ENCODE measurements at regions not wholly inside any gene's neighbourhood (a gene's known extent, or its start where the extent isn't known, plus 50 kb on each side); places are given as distances from the start of the nearest gene placed in this dataset.

DNA sequence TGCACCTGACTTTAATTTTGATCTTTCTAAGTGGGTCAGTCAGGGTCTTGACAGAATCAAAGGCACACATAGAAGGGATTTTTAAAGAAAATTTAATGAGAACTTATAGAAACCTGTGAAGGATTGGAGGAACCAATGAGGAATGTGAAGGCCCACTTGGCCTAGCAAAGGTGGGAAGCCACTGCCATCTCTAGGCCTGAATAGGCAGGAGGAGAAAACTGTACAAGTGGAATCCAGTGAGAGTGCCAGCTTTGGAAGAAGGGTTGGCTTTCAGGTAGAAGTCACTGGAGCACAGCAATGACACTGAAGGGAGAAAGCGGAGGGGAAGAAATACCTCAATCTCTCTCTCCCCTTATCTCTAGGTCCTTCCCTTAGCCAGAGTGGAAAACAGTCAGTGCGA is 380.7 kb upstream of the KCNMB2 start:
- TF ChIP-seq, protein P1, sequence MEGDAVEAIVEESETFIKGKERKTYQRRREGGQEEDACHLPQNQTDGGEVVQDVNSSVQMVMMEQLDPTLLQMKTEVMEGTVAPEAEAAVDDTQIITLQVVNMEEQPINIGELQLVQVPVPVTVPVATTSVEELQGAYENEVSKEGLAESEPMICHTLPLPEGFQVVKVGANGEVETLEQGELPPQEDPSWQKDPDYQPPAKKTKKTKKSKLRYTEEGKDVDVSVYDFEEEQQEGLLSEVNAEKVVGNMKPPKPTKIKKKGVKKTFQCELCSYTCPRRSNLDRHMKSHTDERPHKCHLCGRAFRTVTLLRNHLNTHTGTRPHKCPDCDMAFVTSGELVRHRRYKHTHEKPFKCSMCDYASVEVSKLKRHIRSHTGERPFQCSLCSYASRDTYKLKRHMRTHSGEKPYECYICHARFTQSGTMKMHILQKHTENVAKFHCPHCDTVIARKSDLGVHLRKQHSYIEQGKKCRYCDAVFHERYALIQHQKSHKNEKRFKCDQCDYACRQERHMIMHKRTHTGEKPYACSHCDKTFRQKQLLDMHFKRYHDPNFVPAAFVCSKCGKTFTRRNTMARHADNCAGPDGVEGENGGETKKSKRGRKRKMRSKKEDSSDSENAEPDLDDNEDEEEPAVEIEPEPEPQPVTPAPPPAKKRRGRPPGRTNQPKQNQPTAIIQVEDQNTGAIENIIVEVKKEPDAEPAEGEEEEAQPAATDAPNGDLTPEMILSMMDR (conservative IDR thresholded peaks at IDR 0.05) = no peak
- TF ChIP-seq ZFX (IDR thresholded peaks at IDR 0.05) = no peak

GRCh38 chr3:178156301-178156700 is 379.9 kb upstream of the KCNMB2 start:
- TF ChIP-seq, protein P1 (conservative IDR thresholded peaks at IDR 0.05) = no peak
- no peak overlapping the region for H3K27ac ChIP-seq

More for the DNA sequence above, 380.7 kb upstream of the KCNMB2 start:
- H3K27ac ChIP-seq = no peak overlapping the region

- H3K27ac ChIP-seq = no peak overlapping the region
- TF ChIP-seq, protein P1 (conservative IDR thresholded peaks at IDR 0.05) = no peak
- no peak for TF ChIP-seq ZFX (IDR thresholded peaks at IDR 0.05)
Measured at GRCh38 chr3:178159691-178160220, 376.5 kb upstream of the KCNMB2 start.

DNA sequence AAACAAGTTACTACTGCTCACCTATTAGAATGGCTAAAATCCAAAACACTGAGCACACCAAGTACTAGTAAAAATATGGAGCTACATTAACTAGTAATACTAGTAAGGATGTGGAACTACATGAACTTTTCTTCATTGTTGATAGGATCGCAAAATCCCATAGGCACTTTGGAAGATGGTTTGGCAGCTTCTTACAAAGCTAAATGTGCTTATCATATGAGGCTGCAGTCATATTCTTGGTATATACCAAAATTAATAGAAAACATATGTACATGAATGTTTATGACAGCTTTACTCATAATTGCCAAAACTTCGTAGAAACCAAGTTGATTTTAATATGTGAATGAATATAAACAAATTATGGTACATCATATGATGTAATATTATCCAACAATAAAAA is 366.8 kb upstream of the KCNMB2 start:
- TF ChIP-seq, protein P1 (conservative IDR thresholded peaks at IDR 0.05) = no peak
- no peak for TF ChIP-seq ZFX (IDR thresholded peaks at IDR 0.05)
- no peak overlapping the region for H3K27ac ChIP-seq

DNA sequence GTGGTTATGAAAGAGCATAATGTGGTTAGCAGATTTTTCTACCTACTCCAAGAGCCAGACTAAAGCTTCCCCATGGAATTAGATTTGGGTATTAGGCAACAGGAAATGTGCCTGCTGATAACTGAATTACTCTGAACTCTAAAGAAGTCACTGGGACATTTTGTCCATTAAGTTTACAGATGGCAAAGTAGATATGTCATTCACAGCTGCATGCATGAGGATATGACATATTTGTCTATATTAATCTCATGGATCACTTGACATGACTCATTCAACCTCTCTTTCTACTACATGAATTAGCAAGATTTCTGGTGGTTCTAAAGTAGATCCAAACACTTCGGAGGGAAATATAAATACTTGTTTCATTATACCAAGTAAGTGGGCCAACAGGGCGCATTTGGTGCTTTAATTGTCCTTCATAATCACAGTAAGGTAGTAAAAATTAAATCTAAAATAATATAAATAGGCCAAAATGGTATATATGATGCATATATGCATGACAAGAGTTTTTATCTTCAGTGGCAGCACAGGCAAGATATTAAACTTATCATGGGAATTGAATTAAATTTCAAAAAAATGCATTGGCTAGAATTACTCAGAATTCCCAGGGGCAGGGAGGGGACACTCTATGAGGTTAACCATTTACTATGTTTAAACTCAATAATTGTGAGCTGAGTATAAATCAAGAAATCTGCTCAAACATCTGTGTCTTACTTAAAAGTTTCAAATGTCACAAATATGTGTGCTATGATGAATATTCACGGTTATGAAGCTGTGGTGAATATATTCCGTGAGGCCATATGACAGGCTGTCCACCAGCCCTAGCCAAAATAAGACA is 365.3 kb upstream of the KCNMB2 start:
- TF ChIP-seq, protein P1 (conservative IDR thresholded peaks at IDR 0.05) = no peak
- no peak for TF ChIP-seq ZFX (IDR thresholded peaks at IDR 0.05)
- H3K27ac ChIP-seq = no peak overlapping the region

GRCh38 chr3:178172121-178172520 is 364.1 kb upstream of the KCNMB2 start:
- TF ChIP-seq, protein P1 (conservative IDR thresholded peaks at IDR 0.05) = no peak
- TF ChIP-seq ZFX (IDR thresholded peaks at IDR 0.05) = no peak
- H3K27ac ChIP-seq = no peak overlapping the region

DNA sequence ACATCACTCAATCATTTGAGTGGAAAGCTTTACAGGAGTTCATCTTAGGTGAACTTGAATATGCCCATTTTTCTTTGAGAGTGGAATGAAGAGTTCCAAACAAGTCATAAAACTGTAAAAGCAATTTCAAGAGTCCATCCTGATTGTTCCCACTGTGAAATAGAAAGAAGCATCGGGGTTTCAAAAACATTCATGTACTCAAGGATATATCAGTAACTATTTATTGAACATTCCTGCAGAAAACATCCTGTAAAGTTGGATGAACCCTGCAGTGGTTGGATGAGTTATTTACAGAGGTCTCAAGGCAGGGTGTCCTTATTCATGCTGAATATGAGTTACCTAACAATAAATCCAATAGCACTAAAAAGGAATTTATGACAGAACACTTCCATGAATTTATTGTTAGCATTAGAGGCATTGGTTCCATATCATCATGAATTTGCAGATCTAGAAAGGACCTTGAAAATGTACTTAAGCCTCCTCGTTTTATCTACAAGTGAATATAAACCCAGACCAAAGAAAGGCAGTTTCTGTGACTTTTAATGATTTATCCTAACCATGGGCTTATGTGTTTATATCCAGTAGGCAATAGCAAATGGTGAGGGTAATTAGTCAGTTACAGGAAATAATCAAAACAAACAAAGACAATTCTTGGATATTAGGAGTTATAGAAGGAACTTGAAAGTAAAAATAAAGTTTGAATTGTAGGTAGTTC is 361.9 kb upstream of the KCNMB2 start:
- TF ChIP-seq ZFX (IDR thresholded peaks at IDR 0.05) = no peak
- TF ChIP-seq, protein P1 (conservative IDR thresholded peaks at IDR 0.05) = no peak
- H3K27ac ChIP-seq = no peak overlapping the region

All from C4-2B (cell line).